Thyroid gland (tissue), 4 donors: ENCODE measurements at regions not wholly inside any gene's neighbourhood (a gene's known extent, or its start where the extent isn't known, plus 50 kb on each side); places are given as distances from the start of the nearest gene placed in this dataset.

Experiments
- POLR2A ChIP-seq, 2 donors: fragments of 450-650 bp; IDR thresholded peaks; one replicate each; pipeline ENCODE4 v1.6.1; 2017; ENCODE audit warnings: antibody characterized with exemption in 2 of 2, mild to moderate bottlenecking in 2 of 2, moderate library complexity in 1 of 2
- TF ChIP-seq, protein P1 (sequence below), 6 experiments: fragments of 200-600 bp in 3 of 6; fragments of 450-650 bp in 3 of 6; sonication (generic) in 3 of 6; IDR thresholded peaks; one replicate each; pipeline ENCODE4 v1.5.1; 2016 to 2019; ENCODE audit warnings: antibody characterized with exemption in 6 of 6, mild to moderate bottlenecking in 2 of 6, inconsistent platforms in 1 of 6, moderate library complexity in 1 of 6

DNA sequence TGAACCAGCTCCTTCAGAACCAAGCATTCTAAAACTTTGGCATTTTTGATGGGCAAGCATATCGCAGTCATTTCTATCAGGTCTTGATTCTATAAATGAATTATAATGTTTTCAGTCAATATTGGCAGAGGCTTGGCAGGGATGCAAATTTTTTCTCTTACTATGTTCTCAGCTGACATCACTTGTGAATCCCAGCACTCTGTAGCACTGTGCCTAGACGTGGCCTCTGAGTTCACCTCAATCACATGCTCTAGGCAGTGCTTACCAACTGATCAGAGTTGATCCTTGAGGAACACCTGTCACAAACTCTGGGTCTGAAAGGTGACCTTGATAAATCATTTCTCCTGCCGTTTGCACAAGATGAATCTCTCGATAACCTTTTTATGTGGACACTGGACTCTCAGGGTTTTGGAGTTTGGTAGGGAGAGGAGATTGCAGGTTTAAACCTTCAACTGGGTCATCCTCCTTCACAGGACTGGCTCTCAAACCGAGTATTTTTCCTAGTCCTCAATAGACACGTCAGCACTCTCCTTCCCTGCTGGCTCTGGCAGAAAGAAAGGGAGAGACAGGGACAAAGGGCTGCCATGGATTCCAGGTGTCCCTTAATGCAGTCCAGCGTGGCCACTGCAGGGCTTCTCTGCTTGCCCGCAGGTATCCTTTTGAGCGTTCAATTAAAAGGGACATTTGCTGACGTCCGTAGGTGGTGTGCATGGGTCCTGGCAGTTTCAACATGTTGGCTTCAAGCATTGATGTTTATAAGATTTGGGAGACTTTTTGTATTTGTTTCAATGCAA lies 222.3 kb upstream of the CMC1 start:
- no peak for TF ChIP-seq POLR2A (IDR thresholded peaks at IDR 0.05)
- TF ChIP-seq, protein P1, sequence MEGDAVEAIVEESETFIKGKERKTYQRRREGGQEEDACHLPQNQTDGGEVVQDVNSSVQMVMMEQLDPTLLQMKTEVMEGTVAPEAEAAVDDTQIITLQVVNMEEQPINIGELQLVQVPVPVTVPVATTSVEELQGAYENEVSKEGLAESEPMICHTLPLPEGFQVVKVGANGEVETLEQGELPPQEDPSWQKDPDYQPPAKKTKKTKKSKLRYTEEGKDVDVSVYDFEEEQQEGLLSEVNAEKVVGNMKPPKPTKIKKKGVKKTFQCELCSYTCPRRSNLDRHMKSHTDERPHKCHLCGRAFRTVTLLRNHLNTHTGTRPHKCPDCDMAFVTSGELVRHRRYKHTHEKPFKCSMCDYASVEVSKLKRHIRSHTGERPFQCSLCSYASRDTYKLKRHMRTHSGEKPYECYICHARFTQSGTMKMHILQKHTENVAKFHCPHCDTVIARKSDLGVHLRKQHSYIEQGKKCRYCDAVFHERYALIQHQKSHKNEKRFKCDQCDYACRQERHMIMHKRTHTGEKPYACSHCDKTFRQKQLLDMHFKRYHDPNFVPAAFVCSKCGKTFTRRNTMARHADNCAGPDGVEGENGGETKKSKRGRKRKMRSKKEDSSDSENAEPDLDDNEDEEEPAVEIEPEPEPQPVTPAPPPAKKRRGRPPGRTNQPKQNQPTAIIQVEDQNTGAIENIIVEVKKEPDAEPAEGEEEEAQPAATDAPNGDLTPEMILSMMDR (IDR thresholded peaks at IDR 0.05): no peak
